ENCODE measurements at regions not wholly inside any gene's neighbourhood (a gene's known extent, or its start where the extent isn't known, plus 50 kb on each side); places are given as distances from the start of the nearest gene placed in this dataset.

DNA sequence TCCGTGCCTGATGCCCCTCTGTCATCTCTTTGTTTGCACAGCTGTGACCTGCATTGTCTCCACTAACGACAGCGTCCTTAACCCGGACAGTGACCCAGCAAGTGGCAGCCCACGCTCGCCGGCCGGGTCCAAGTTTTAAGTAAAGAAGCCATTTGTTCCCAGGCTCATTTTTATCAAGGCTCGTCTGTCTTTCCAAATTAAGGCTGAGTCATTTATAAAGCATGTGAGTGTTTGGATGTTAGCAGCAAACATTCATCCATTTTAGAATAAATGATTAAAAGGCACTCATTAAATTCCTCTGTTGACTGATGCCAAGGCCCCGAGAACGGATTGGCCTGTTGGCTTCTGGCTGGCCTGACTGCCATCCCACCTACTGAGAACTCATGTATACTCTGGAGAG is 514.5 kb downstream of the NPHP4 start:
- intact Hi-C loops (cut with DNase I; ENCODE audit: low total_unique reads): no loop called here
- H3K36me3 ChIP-seq: no peaks in the 10 kb centered on the region
- TF ChIP-seq POLR2A (IDR thresholded peaks at IDR 0.05) (no peak), EP300 (IDR thresholded peaks at IDR 0.05) (no peak), POLR2AphosphoS5 (IDR thresholded peaks at IDR 0.05) (no peak)
- TF ChIP-seq, protein P1, sequence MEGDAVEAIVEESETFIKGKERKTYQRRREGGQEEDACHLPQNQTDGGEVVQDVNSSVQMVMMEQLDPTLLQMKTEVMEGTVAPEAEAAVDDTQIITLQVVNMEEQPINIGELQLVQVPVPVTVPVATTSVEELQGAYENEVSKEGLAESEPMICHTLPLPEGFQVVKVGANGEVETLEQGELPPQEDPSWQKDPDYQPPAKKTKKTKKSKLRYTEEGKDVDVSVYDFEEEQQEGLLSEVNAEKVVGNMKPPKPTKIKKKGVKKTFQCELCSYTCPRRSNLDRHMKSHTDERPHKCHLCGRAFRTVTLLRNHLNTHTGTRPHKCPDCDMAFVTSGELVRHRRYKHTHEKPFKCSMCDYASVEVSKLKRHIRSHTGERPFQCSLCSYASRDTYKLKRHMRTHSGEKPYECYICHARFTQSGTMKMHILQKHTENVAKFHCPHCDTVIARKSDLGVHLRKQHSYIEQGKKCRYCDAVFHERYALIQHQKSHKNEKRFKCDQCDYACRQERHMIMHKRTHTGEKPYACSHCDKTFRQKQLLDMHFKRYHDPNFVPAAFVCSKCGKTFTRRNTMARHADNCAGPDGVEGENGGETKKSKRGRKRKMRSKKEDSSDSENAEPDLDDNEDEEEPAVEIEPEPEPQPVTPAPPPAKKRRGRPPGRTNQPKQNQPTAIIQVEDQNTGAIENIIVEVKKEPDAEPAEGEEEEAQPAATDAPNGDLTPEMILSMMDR (IDR thresholded peaks at IDR 0.05): no peak
- 33 to 50% (median 41%) methylated on average over 11 of the region's 11 CpGs for WGBS, 5 donors
- H3K4me3 ChIP-seq: no peak overlapping the region
- H3K9me3 ChIP-seq: no peaks in the 10 kb centered on the region
- no peak overlapping the region for H3K27ac ChIP-seq
- H3K4me1 ChIP-seq: peaks cover 0 to 5% (median 0%) of the 10 kb centered on the region in 4 donors
- peaks cover 2 to 53% (median 3%) of the 10 kb centered on the region in 3 donors for H3K27me3 ChIP-seq
- DNase-seq: no peak

DNA sequence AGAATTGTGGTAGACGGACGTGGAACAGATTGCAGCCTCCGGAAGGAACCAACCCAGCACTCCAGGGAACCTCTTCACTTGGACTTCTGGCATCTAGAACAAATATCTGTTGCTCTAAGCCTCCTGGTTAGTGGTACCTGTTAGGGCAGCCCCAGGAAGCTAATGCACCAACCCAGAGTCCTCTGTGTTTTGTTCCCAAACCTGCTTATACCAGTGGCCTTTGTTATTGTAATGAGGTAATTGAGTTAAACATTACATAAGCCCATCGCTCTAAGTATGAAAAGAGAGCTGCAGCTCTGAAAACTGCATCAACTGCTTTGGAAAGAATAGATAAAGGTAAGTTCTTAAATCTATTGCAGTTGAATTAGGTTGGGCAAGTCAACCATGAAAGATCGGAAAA is 516.7 kb downstream of the NPHP4 start:
- TF ChIP-seq POLR2A (IDR thresholded peaks at IDR 0.05) (no peak), EP300 (IDR thresholded peaks at IDR 0.05) (no peak), POLR2AphosphoS5 (IDR thresholded peaks at IDR 0.05) (no peak)
- TF ChIP-seq, protein P1 (IDR thresholded peaks at IDR 0.05): no peak
- no peaks in the 10 kb centered on the region for H3K9me3 ChIP-seq
- H3K36me3 ChIP-seq: no peaks in the 10 kb centered on the region
- no peak overlapping the region for H3K4me3 ChIP-seq
- 65 to 91% (median 81%) methylated on average over 5 of the region's 5 CpGs for WGBS, 5 donors
- DNase-seq: no peak
- peaks cover 0 to 37% (median 2%) of the 10 kb centered on the region in 3 donors for H3K27me3 ChIP-seq
- intact Hi-C loops (cut with DNase I; ENCODE audit: low total_unique reads): no loop called here
- peaks cover 0 to 5% (median 0%) of the 10 kb centered on the region in 4 donors for H3K4me1 ChIP-seq
- H3K27ac ChIP-seq: no peak overlapping the region

DNA sequence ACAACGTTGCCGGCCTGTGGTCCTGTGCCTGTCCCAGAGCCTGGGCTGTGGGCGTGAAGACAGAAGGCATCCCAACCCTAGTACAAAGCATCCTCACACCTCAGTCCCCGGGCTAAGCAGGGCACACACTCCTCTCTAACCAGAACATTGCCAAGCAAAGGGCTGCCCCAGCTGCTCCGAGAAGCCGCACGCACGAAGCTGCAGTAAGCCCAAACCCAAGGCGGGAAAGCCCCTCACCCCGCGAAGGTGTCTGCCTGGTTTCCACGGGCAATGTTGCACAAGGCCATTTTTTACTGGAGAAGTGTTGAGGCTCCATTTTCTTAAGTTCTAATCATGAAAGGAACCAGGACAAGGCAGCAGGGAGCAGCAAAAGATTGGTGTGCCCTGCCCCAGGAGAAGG is 519.0 kb downstream of the NPHP4 start:
- WGBS, 5 donors: 86 to 93% (median 90%) methylated on average over 11 to 12 of the region's 12 CpGs
- intact Hi-C loops (cut with DNase I; ENCODE audit: low total_unique reads): no loop called here
- no peak for DNase-seq
- no peak overlapping the region for H3K27ac ChIP-seq
- peaks cover 0 to 5% (median 0%) of the 10 kb centered on the region in 4 donors for H3K4me1 ChIP-seq
- no peaks in the 10 kb centered on the region for H3K36me3 ChIP-seq
- H3K4me3 ChIP-seq: no peak overlapping the region
- no peak for TF ChIP-seq POLR2AphosphoS5 (IDR thresholded peaks at IDR 0.05)
- TF ChIP-seq POLR2A (IDR thresholded peaks at IDR 0.05): no peak
- TF ChIP-seq, protein P1 (IDR thresholded peaks at IDR 0.05): no peak
- TF ChIP-seq EP300 (IDR thresholded peaks at IDR 0.05): no peak
- peaks cover 0 to 25% (median 0%) of the 10 kb centered on the region in 3 donors for H3K27me3 ChIP-seq
- no peaks in the 10 kb centered on the region for H3K9me3 ChIP-seq

DNA sequence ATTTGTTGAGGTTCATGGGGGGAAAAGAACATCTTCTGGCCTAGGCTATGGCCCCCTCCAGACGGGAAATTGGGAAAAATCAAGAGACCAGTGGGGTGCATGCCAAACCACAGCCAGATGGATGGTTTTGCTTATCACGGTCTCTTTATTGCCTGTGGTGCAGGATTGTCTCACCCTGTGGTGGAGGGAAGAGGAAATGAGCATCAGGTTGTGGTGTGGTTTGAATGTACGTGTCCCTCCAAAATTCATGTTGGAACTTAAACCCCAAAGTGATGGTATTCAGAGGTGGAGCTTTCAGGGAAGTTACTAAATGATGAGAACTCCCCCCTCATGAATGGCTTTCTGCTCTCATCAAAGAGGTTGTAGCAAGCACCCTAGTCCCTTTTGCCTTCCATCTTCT is 525.7 kb downstream of the NPHP4 start:
- TF ChIP-seq POLR2AphosphoS5 (IDR thresholded peaks at IDR 0.05) (no peak), POLR2A (IDR thresholded peaks at IDR 0.05) (no peak), EP300 (IDR thresholded peaks at IDR 0.05) (no peak)
- TF ChIP-seq, protein P1 (IDR thresholded peaks at IDR 0.05): no peak
- no peak for DNase-seq
- no peaks in the 10 kb centered on the region for H3K4me1 ChIP-seq
- no peak overlapping the region for H3K27ac ChIP-seq
- peaks cover 0 to 24% (median 16%) of the 10 kb centered on the region in 4 donors for H3K9me3 ChIP-seq
- no peaks in the 10 kb centered on the region for H3K36me3 ChIP-seq
- intact Hi-C loops (cut with DNase I; ENCODE audit: low total_unique reads): no loop called here
- no peak overlapping the region for H3K4me3 ChIP-seq
- peaks cover 0 to 16% (median 4%) of the 10 kb centered on the region in 3 donors for H3K27me3 ChIP-seq
- whole genome bisulfite sequencing, 5 donors: 46 to 61% (median 54%) methylated on average over 3 of the region's 3 CpGs
